ENCODE measurements at regions not wholly inside any gene's neighbourhood (a gene's known extent, or its start where the extent isn't known, plus 50 kb on each side); places are given as distances from the start of the nearest gene placed in this dataset.

DNA sequence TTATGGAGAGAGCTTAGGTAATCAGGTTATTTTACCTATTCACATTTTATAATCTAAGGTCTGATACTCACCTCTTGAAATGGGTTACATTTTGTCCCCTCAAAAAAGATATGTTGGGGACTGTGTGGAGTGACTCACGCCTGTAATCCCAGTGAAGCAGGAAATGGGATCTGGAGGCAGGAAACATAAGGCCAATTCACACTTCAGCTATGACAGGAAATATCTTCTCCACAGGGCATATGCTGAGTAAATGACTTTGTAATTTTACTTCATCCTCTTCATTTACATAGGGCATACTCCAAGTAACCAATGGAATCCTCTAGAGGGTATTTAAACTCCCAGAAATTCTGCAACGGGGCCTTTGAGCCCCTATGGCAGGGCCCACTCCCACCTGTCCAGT, 54.8 kb upstream of the ZMAT1 start (continued):
- TF ChIP-seq REST (IDR thresholded peaks at IDR 0.05; ENCODE audit: low read depth, low read length) = no peak
- TF ChIP-seq, protein P1, sequence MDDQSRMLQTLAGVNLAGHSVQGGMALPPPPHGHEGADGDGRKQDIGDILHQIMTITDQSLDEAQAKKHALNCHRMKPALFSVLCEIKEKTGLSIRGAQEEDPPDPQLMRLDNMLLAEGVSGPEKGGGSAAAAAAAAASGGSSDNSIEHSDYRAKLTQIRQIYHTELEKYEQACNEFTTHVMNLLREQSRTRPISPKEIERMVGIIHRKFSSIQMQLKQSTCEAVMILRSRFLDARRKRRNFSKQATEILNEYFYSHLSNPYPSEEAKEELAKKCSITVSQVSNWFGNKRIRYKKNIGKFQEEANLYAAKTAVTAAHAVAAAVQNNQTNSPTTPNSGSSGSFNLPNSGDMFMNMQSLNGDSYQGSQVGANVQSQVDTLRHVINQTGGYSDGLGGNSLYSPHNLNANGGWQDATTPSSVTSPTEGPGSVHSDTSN (IDR thresholded peaks at IDR 0.05; ENCODE audit: insufficient replicate concordance, low read depth, low read length) = no peak
- no peak for TF ChIP-seq PML (IDR thresholded peaks at IDR 0.05; ENCODE audit: low read length)
- TF ChIP-seq, protein P2, sequence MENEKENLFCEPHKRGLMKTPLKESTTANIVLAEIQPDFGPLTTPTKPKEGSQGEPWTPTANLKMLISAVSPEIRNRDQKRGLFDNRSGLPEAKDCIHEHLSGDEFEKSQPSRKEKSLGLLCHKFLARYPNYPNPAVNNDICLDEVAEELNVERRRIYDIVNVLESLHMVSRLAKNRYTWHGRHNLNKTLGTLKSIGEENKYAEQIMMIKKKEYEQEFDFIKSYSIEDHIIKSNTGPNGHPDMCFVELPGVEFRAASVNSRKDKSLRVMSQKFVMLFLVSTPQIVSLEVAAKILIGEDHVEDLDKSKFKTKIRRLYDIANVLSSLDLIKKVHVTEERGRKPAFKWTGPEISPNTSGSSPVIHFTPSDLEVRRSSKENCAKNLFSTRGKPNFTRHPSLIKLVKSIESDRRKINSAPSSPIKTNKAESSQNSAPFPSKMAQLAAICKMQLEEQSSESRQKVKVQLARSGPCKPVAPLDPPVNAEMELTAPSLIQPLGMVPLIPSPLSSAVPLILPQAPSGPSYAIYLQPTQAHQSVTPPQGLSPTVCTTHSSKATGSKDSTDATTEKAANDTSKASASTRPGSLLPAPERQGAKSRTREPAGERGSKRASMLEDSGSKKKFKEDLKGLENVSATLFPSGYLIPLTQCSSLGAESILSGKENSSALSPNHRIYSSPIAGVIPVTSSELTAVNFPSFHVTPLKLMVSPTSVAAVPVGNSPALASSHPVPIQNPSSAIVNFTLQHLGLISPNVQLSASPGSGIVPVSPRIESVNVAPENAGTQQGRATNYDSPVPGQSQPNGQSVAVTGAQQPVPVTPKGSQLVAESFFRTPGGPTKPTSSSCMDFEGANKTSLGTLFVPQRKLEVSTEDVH (IDR thresholded peaks at IDR 0.05; ENCODE audit: low read depth, partially characterized antibody) = no peak
